T-helper 1 cell treated with Interleukin-12 subunit alpha and Interleukin-12 subunit beta and Interleukin-4 antibody, amounts not matched to agents 30 μg/mL and 1 μg/mL, for 36 hours (primary cell): ENCODE measurements at regions not wholly inside any gene's neighbourhood (a gene's known extent, or its start where the extent isn't known, plus 50 kb on each side); places are given as distances from the start of the nearest gene placed in this dataset.

Source experiments
- H3K27ac Mint-ChIP-seq: one replicate; pipeline ENCODE4 v1.8.0; 2021; ENCODE audit warnings: mild to moderate bottlenecking, mixed read lengths
- H3K27me3 Mint-ChIP-seq: one replicate; pipeline ENCODE4 v1.8.0; 2021; ENCODE audit warnings: low read depth, mixed read lengths
- H3K36me3 Mint-ChIP-seq: one replicate; pipeline ENCODE4 v1.8.0; 2021; ENCODE audit warnings: low read depth, mixed read lengths
- H3K4me1 Mint-ChIP-seq: one replicate; pipeline ENCODE4 v1.8.0; 2021; ENCODE audit warnings: low read depth, mixed read lengths
- H3K4me3 Mint-ChIP-seq: one replicate; pipeline ENCODE4 v1.8.0; 2021; ENCODE audit warnings: mild to moderate bottlenecking, moderate library complexity, mixed read lengths
- H3K9me3 Mint-ChIP-seq: one replicate; pipeline ENCODE4 v1.8.0; 2021; ENCODE audit warnings: mixed read lengths

GRCh38 chr4:124429746-124430250 lies 282.7 kb downstream of the ANKRD50 start:
- H3K27ac Mint-ChIP-seq = no peak overlapping the region
- no peak overlapping the region for H3K4me3 Mint-ChIP-seq
- no peaks in the 10 kb centered on the region for H3K9me3 Mint-ChIP-seq

GRCh38 chr4:124431653-124432192 lies 280.8 kb downstream of the ANKRD50 start:
- Mint-ChIP-seq H3K4me3 (no peak overlapping the region), H3K4me1 (no peaks in the 10 kb centered on the region), H3K27ac (no peak overlapping the region), H3K27me3 (no peaks in the 10 kb centered on the region), H3K9me3 (no peaks in the 10 kb centered on the region), H3K36me3 (no peaks in the 10 kb centered on the region)

More at GRCh38 chr4:124429746-124430250, 282.7 kb downstream of the ANKRD50 start:
- Mint-ChIP-seq H3K36me3 (no peaks in the 10 kb centered on the region), H3K4me1 (no peaks in the 10 kb centered on the region), H3K27me3 (no peaks in the 10 kb centered on the region)

- Mint-ChIP-seq H3K27me3 (no peaks in the 10 kb centered on the region), H3K4me1 (no peaks in the 10 kb centered on the region), H3K36me3 (no peaks in the 10 kb centered on the region), H3K27ac (no peak overlapping the region), H3K9me3 (no peaks in the 10 kb centered on the region), H3K4me3 (no peak overlapping the region)
Observed at GRCh38 chr4:124432500-124432899, 280.0 kb downstream of the ANKRD50 start.

GRCh38 chr4:124433044-124433443 lies 279.5 kb downstream of the ANKRD50 start:
- Mint-ChIP-seq H3K27me3 (no peaks in the 10 kb centered on the region), H3K4me3 (no peak overlapping the region), H3K9me3 (no peaks in the 10 kb centered on the region), H3K27ac (no peak overlapping the region), H3K36me3 (no peaks in the 10 kb centered on the region), H3K4me1 (no peaks in the 10 kb centered on the region)

GRCh38 chr4:124433500-124433899 lies 279.0 kb downstream of the ANKRD50 start:
- H3K4me1 Mint-ChIP-seq = no peaks in the 10 kb centered on the region
- H3K36me3 Mint-ChIP-seq = no peaks in the 10 kb centered on the region
- no peaks in the 10 kb centered on the region for H3K27me3 Mint-ChIP-seq
- H3K4me3 Mint-ChIP-seq = no peak overlapping the region
- H3K9me3 Mint-ChIP-seq = no peaks in the 10 kb centered on the region
- H3K27ac Mint-ChIP-seq = no peak overlapping the region

GRCh38 chr4:124435274-124435950 lies 277.1 kb downstream of the ANKRD50 start:
- no peak overlapping the region for H3K27ac Mint-ChIP-seq
- H3K36me3 Mint-ChIP-seq = no peaks in the 10 kb centered on the region
- H3K4me1 Mint-ChIP-seq = no peaks in the 10 kb centered on the region
- H3K4me3 Mint-ChIP-seq = no peak overlapping the region
- no peaks in the 10 kb centered on the region for H3K27me3 Mint-ChIP-seq
- H3K9me3 Mint-ChIP-seq = no peaks in the 10 kb centered on the region

GRCh38 chr4:124437853-124438495 lies 274.6 kb downstream of the ANKRD50 start:
- Mint-ChIP-seq H3K27ac (no peak overlapping the region), H3K36me3 (no peaks in the 10 kb centered on the region), H3K4me1 (no peaks in the 10 kb centered on the region), H3K4me3 (no peak overlapping the region), H3K9me3 (no peaks in the 10 kb centered on the region), H3K27me3 (no peaks in the 10 kb centered on the region)

- peaks cover 14% of the 10 kb centered on the region for H3K9me3 Mint-ChIP-seq
- no peak overlapping the region for H3K27ac Mint-ChIP-seq
- H3K4me3 Mint-ChIP-seq = no peak overlapping the region
- H3K4me1 Mint-ChIP-seq = no peaks in the 10 kb centered on the region
- no peaks in the 10 kb centered on the region for H3K27me3 Mint-ChIP-seq
- no peaks in the 10 kb centered on the region for H3K36me3 Mint-ChIP-seq
Observed at GRCh38 chr4:124445071-124445470, 267.5 kb downstream of the ANKRD50 start.

- no peaks in the 10 kb centered on the region for H3K4me1 Mint-ChIP-seq
- H3K36me3 Mint-ChIP-seq = no peaks in the 10 kb centered on the region
- no peaks in the 10 kb centered on the region for H3K27me3 Mint-ChIP-seq
- H3K4me3 Mint-ChIP-seq = no peak overlapping the region
- H3K27ac Mint-ChIP-seq = no peak overlapping the region
- peaks cover 6% of the 10 kb centered on the region for H3K9me3 Mint-ChIP-seq
Observed at GRCh38 chr4:124449881-124450280, 262.7 kb downstream of the ANKRD50 start.

- Mint-ChIP-seq H3K27me3 (no peaks in the 10 kb centered on the region), H3K9me3 (peaks cover 6% of the 10 kb centered on the region), H3K4me1 (no peaks in the 10 kb centered on the region), H3K27ac (no peak overlapping the region), H3K36me3 (no peaks in the 10 kb centered on the region), H3K4me3 (no peak overlapping the region)
Observed at GRCh38 chr4:124450851-124451250, 261.7 kb downstream of the ANKRD50 start.

- Mint-ChIP-seq H3K27ac (no peak overlapping the region), H3K4me3 (no peak overlapping the region), H3K4me1 (no peaks in the 10 kb centered on the region)
Observed at GRCh38 chr4:124454772-124455270, 257.7 kb downstream of the ANKRD50 start.

GRCh38 chr4:124455671-124456070 lies 256.9 kb downstream of the ANKRD50 start:
- Mint-ChIP-seq H3K27me3 (no peaks in the 10 kb centered on the region), H3K27ac (no peak overlapping the region), H3K9me3 (no peaks in the 10 kb centered on the region), H3K4me1 (no peaks in the 10 kb centered on the region), H3K4me3 (no peak overlapping the region), H3K36me3 (no peaks in the 10 kb centered on the region)

More at GRCh38 chr4:124454772-124455270, 257.7 kb downstream of the ANKRD50 start:
- H3K27me3 Mint-ChIP-seq = no peaks in the 10 kb centered on the region
- no peaks in the 10 kb centered on the region for H3K36me3 Mint-ChIP-seq
- H3K9me3 Mint-ChIP-seq = no peaks in the 10 kb centered on the region

- H3K27ac Mint-ChIP-seq = no peak overlapping the region
- H3K27me3 Mint-ChIP-seq = no peaks in the 10 kb centered on the region
- H3K4me1 Mint-ChIP-seq = no peaks in the 10 kb centered on the region
- H3K4me3 Mint-ChIP-seq = no peak overlapping the region
- no peaks in the 10 kb centered on the region for H3K36me3 Mint-ChIP-seq
- H3K9me3 Mint-ChIP-seq = peaks cover 20% of the 10 kb centered on the region
Observed at GRCh38 chr4:124459196-124459940, 253.2 kb downstream of the ANKRD50 start.

GRCh38 chr4:124459941-124460310 lies 252.6 kb downstream of the ANKRD50 start:
- Mint-ChIP-seq H3K4me3 (no peak overlapping the region), H3K27ac (no peak overlapping the region), H3K36me3 (no peaks in the 10 kb centered on the region), H3K9me3 (peaks cover 20% of the 10 kb centered on the region), H3K27me3 (no peaks in the 10 kb centered on the region), H3K4me1 (no peaks in the 10 kb centered on the region)
